ENCODE measurements at regions not wholly inside any gene's neighbourhood (a gene's known extent, or its start where the extent isn't known, plus 50 kb on each side); places are given as distances from the start of the nearest gene placed in this dataset.
A peak's percentile ranks its signal among the peaks of the same experiment; 100 is the strongest.

- TF ChIP-seq, protein P1, sequence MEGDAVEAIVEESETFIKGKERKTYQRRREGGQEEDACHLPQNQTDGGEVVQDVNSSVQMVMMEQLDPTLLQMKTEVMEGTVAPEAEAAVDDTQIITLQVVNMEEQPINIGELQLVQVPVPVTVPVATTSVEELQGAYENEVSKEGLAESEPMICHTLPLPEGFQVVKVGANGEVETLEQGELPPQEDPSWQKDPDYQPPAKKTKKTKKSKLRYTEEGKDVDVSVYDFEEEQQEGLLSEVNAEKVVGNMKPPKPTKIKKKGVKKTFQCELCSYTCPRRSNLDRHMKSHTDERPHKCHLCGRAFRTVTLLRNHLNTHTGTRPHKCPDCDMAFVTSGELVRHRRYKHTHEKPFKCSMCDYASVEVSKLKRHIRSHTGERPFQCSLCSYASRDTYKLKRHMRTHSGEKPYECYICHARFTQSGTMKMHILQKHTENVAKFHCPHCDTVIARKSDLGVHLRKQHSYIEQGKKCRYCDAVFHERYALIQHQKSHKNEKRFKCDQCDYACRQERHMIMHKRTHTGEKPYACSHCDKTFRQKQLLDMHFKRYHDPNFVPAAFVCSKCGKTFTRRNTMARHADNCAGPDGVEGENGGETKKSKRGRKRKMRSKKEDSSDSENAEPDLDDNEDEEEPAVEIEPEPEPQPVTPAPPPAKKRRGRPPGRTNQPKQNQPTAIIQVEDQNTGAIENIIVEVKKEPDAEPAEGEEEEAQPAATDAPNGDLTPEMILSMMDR (IDR thresholded peaks at IDR 0.05): no peak
- Histone ChIP-seq H3K9ac (ENCODE audit: low read depth in 2 of 2, low read length in 2 of 2) (no peak overlapping the region), H3K27ac (no peak overlapping the region), H3K9me3 (no peaks in the 10 kb centered on the region), H3K36me3 (no peaks in the 10 kb centered on the region), H3K4me1 (no peaks in the 10 kb centered on the region), H3K27me3 (no peaks in the 10 kb centered on the region), H3K4me3 (no peak overlapping the region)
- intact Hi-C loops (cut with DNase I): no loop called here
- no peak for DNase-seq
Observed at GRCh38 chr10:43960981-43961380, 312.3 kb upstream of the ZNF32 start.

DNA sequence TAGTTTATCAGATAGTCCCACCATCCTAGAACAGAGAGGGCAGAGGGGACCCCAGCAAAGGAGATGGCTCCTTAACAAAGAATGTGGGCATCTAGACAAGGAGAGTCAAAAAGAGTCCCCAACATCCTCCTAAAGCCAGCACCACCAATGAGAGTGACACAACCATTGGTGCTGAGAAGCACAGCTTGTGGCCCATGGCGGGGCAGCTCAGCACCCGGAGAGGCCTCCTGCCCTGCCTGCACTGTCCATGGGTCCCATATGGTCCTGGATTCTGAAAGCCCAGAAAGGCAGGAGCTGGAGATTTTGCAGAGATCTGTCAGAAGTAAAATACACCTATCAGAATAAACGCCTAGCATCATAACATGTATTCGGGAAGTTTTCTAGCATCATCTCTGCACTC is 311.8 kb upstream of the ZNF32 start:
- no peak for DNase-seq
- Histone ChIP-seq H3K27ac (no peak overlapping the region), H3K36me3 (no peaks in the 10 kb centered on the region), H3K9ac (ENCODE audit: low read depth in 2 of 2, low read length in 2 of 2) (no peak overlapping the region), H3K4me3 (no peak overlapping the region), H3K27me3 (no peaks in the 10 kb centered on the region), H3K4me1 (no peaks in the 10 kb centered on the region), H3K9me3 (no peaks in the 10 kb centered on the region)
- TF ChIP-seq, protein P1 (IDR thresholded peaks at IDR 0.05): no peak
- intact Hi-C loops (cut with DNase I): no loop called here

GRCh38 chr10:43960135-43960415 is 311.4 kb upstream of the ZNF32 start:
- no peak for DNase-seq
- no peaks in the 10 kb centered on the region for H3K9me3 ChIP-seq
- H3K4me3 ChIP-seq: no peak overlapping the region
- intact Hi-C loops (cut with DNase I): no loop called here
- TF ChIP-seq, protein P1 (IDR thresholded peaks at IDR 0.05): no peak
- H3K4me1 ChIP-seq: no peaks in the 10 kb centered on the region
- no peak overlapping the region for H3K9ac ChIP-seq (ENCODE audit: low read depth in 2 of 2, low read length in 2 of 2)
- H3K36me3 ChIP-seq: no peaks in the 10 kb centered on the region
- H3K27ac ChIP-seq: no peak overlapping the region
- no peaks in the 10 kb centered on the region for H3K27me3 ChIP-seq

DNA sequence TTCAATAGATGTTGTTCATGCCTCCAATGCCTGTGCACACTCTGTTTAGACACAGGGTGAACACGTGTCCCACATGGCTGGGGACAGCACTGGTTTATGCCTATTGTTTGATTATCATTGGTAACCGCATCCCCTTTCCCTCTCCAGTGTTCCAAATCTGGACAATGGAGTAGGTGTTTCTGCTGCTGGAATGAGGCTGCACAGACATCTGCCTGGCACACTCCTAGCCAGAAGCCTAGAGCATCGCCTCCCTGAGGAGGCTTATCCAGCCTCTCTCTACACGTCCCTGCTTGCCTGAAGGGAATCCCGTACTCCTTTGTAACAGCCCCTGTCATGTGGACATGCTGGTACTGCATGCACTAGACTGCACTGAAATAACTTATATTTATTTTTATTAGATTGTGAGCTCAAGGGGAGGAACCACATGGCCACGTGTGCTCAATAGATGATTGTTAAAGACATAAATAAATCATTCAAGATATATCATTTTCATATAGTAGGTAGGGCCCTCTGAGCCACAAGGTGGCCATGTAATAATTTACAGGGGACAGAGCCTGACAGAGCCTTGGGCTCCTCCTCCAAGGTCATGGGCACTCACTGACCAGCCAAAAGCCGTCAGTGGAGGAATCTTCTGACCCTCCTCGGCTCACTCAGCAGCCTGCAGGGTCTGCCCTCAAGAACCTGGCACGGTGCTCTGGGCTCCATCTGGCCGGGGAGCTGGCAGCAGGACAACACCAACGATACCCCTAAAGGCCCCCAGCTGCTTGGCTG is 310.9 kb upstream of the ZNF32 start:
- no peak overlapping the region for H3K4me3 ChIP-seq
- no peak overlapping the region for H3K9ac ChIP-seq (ENCODE audit: low read depth in 2 of 2, low read length in 2 of 2)
- H3K9me3 ChIP-seq: no peaks in the 10 kb centered on the region
- intact Hi-C loops (cut with DNase I): no loop called here
- no peak for DNase-seq
- no peak overlapping the region for H3K27ac ChIP-seq
- TF ChIP-seq, protein P1 (IDR thresholded peaks at IDR 0.05): no peak
- H3K27me3 ChIP-seq: no peaks in the 10 kb centered on the region
- H3K4me1 ChIP-seq: no peaks in the 10 kb centered on the region
- no peaks in the 10 kb centered on the region for H3K36me3 ChIP-seq

GRCh38 chr10:43958964-43959363 is 310.3 kb upstream of the ZNF32 start:
- Histone ChIP-seq H3K27me3 (no peaks in the 10 kb centered on the region), H3K4me1 (no peaks in the 10 kb centered on the region), H3K36me3 (no peaks in the 10 kb centered on the region), H3K9ac (ENCODE audit: low read depth in 2 of 2, low read length in 2 of 2) (no peak overlapping the region), H3K4me3 (no peak overlapping the region), H3K27ac (no peak overlapping the region), H3K9me3 (no peaks in the 10 kb centered on the region)
- TF ChIP-seq, protein P1 (IDR thresholded peaks at IDR 0.05): no peak
- DNase-seq: peak; percentile 13
- intact Hi-C loops (cut with DNase I): no loop called here
